Astrocyte of the spinal cord (primary cell): ENCODE measurements at regions not wholly inside any gene's neighbourhood (a gene's known extent, or its start where the extent isn't known, plus 50 kb on each side); places are given as distances from the start of the nearest gene placed in this dataset.

Experiments used
- DNase-seq: peaks from one replicate; pipeline ENCODE4 v3.0.0; 2011; ENCODE audit warnings: low read depth, low spot score
- H3K4me3 ChIP-seq: 2 replicates; pipeline ENCODE4 v1.5.1; 2011; ENCODE audit warnings: low read depth, mild to moderate bottlenecking, low read length, moderate library complexity
- CTCF ChIP-seq: IDR thresholded peaks from 2 replicates; pipeline ENCODE4 v1.5.1; 2012; ENCODE audit warnings: low read depth, mild to moderate bottlenecking, low read length, inconsistent platforms
- in situ Hi-C: cut with HindIII; loops from 2 replicates; pipeline ENCODE4 v1.10.0; 2017; ENCODE audit warnings: low sequenced_read_pairs

- TF ChIP-seq CTCF = no peak
- in situ Hi-C loops = no loop called here
- DNase-seq = no peak
- H3K4me3 ChIP-seq = no peak overlapping the region
Observed at GRCh38 chr12:48276621-48277020, 73.5 kb upstream of the OR10AD1 start.

GRCh38 chr12:48266826-48267225 is 63.7 kb upstream of the OR10AD1 start:
- in situ Hi-C loops = no loop called here
- no peak for DNase-seq
- TF ChIP-seq CTCF = no peak
- H3K4me3 ChIP-seq = no peak overlapping the region

- in situ Hi-C loops = no loop called here
- DNase-seq = no peak
- TF ChIP-seq CTCF = no peak
- no peak overlapping the region for H3K4me3 ChIP-seq
Observed at GRCh38 chr12:48265777-48266176, 62.7 kb upstream of the OR10AD1 start.

GRCh38 chr12:48263617-48264016 is 60.5 kb upstream of the OR10AD1 start:
- in situ Hi-C loops = no loop called here
- no peak overlapping the region for H3K4me3 ChIP-seq
- no peak for TF ChIP-seq CTCF
- DNase-seq = no peak

GRCh38 chr12:48261773-48262172 is 58.7 kb upstream of the OR10AD1 start:
- in situ Hi-C loops = no loop called here
- no peak for DNase-seq
- TF ChIP-seq CTCF = no peak

More at GRCh38 chr12:48261773-48262172, 58.7 kb upstream of the OR10AD1 start:
- H3K4me3 ChIP-seq = no peak overlapping the region
